ENCODE measurements at regions not wholly inside any gene's neighbourhood (a gene's known extent, or its start where the extent isn't known, plus 50 kb on each side); places are given as distances from the start of the nearest gene placed in this dataset.
A peak's percentile ranks its signal among the peaks of the same experiment; 100 is the strongest.

GRCh38 chr10:90321132-90321816 lies 536.6 kb downstream of the HTR7 start:
- DNase-seq (ENCODE audit: low read depth) = peak; percentile 11

GRCh38 chr10:90326498-90327267 lies 531.2 kb downstream of the HTR7 start:
- peak; percentile 80 for DNase-seq (ENCODE audit: low read depth)

- DNase-seq (ENCODE audit: low read depth) = no peak
Measured at GRCh38 chr10:90327611-90328010, 530.2 kb downstream of the HTR7 start.

GRCh38 chr10:90328459-90328858 lies 529.4 kb downstream of the HTR7 start:
- DNase-seq (ENCODE audit: low read depth) = peak; percentile 28

GRCh38 chr10:90328896-90329295 lies 528.9 kb downstream of the HTR7 start:
- DNase-seq (ENCODE audit: low read depth) = no peak

GRCh38 chr10:90337316-90337715 lies 520.5 kb downstream of the HTR7 start:
- DNase-seq (ENCODE audit: low read depth) = no peak

GRCh38 chr10:90342480-90342879 lies 515.4 kb downstream of the HTR7 start:
- DNase-seq (ENCODE audit: low read depth) = no peak

- DNase-seq (ENCODE audit: low read depth) = peak; percentile 37
Measured at GRCh38 chr10:90344226-90344625, 513.6 kb downstream of the HTR7 start.

GRCh38 chr10:90347239-90347638 lies 510.6 kb downstream of the HTR7 start:
- peak; percentile 9 for DNase-seq (ENCODE audit: low read depth)

- DNase-seq (ENCODE audit: low read depth) = no peak
Measured at GRCh38 chr10:90350122-90350521, 507.7 kb downstream of the HTR7 start.

- DNase-seq (ENCODE audit: low read depth) = no peak
Measured at GRCh38 chr10:90352288-90352687, 505.6 kb downstream of the HTR7 start.

- no peak for DNase-seq (ENCODE audit: low read depth)
Measured at GRCh38 chr10:90354914-90355313, 502.9 kb downstream of the HTR7 start.

- no peak for DNase-seq (ENCODE audit: low read depth)
Measured at GRCh38 chr10:90363799-90364483, 493.9 kb downstream of the HTR7 start.

- DNase-seq (ENCODE audit: low read depth) = no peak
Measured at GRCh38 chr10:90372451-90372850, 485.4 kb downstream of the HTR7 start.

- DNase-seq (ENCODE audit: low read depth) = no peak
Measured at GRCh38 chr10:90373911-90374310, 483.9 kb downstream of the HTR7 start.

GRCh38 chr10:90378524-90379076 lies 479.2 kb downstream of the HTR7 start:
- no peak for DNase-seq (ENCODE audit: low read depth)

GRCh38 chr10:90381468-90381867 lies 476.4 kb downstream of the HTR7 start:
- no peak for DNase-seq (ENCODE audit: low read depth)

GRCh38 chr10:90389876-90390275 lies 468.0 kb downstream of the HTR7 start:
- no peak for DNase-seq (ENCODE audit: low read depth)

GRCh38 chr10:90394311-90394710 lies 463.5 kb downstream of the HTR7 start:
- no peak for DNase-seq (ENCODE audit: low read depth)

GRCh38 chr10:90396721-90397120 lies 461.1 kb downstream of the HTR7 start:
- no peak for DNase-seq (ENCODE audit: low read depth)

- no peak for DNase-seq (ENCODE audit: low read depth)
Measured at GRCh38 chr10:90398566-90398965, 459.3 kb downstream of the HTR7 start.

GRCh38 chr10:90399782-90400181 lies 458.1 kb downstream of the HTR7 start:
- DNase-seq (ENCODE audit: low read depth) = no peak
